Ovary (tissue), 3 donors: ENCODE measurements at regions not wholly inside any gene's neighbourhood (a gene's known extent, or its start where the extent isn't known, plus 50 kb on each side); places are given as distances from the start of the nearest gene placed in this dataset.

ENCODE experiments used
- CTCF ChIP-seq, 3 donors: fragments of 450-650 bp in 2 of 3; fragments of 200-600 bp in 1 of 3; IDR thresholded peaks; one replicate each; pipeline versions ENCODE4 v1.5.1 to v1.8.0; 2016 to 2022; ENCODE audit warnings: antibody characterized with exemption in 3 of 3, mild to moderate bottlenecking in 1 of 3
- POLR2A ChIP-seq: fragments of 450-650 bp; IDR thresholded peaks from one replicate; pipeline ENCODE4 v1.6.1; 2017; ENCODE audit warnings: antibody characterized with exemption, mild to moderate bottlenecking, moderate library complexity
- donor health status: DM: no; HTN: no; CAD: no.

- TF ChIP-seq CTCF (IDR thresholded peaks at IDR 0.05): no peak
- TF ChIP-seq POLR2A: no peak
Observed at GRCh38 chr6:80603679-80604078, 497.2 kb downstream of the BCKDHB start.
